GM12891 (cell line): ENCODE measurements at regions not wholly inside any gene's neighbourhood (a gene's known extent, or its start where the extent isn't known, plus 50 kb on each side); places are given as distances from the start of the nearest gene placed in this dataset.

Experiments
- PAX5 ChIP-seq: IDR thresholded peaks from 2 replicates; pipeline ENCODE4 v1.6.1; 2011; ENCODE audit warnings: low read length, moderate library complexity, mild to moderate bottlenecking; ENCODE audit not compliant: insufficient read depth, severe bottlenecking
- POLR2A ChIP-seq: IDR thresholded peaks from 2 replicates; pipeline ENCODE4 v1.6.1; 2011; ENCODE audit warnings: low read depth, low read length, control low read depth
- POLR2AphosphoS5 ChIP-seq: IDR thresholded peaks from 2 replicates; pipeline ENCODE4 v1.6.1; 2011; ENCODE audit warnings: low read depth, low read length, control low read depth
- SPI1 ChIP-seq: IDR thresholded peaks from 2 replicates; pipeline ENCODE4 v1.6.1; 2011; ENCODE audit warnings: low read depth, low read length, control low read depth
- TAF1 ChIP-seq: IDR thresholded peaks from 2 replicates; pipeline ENCODE4 v1.6.1; 2011; ENCODE audit warnings: low read depth, low read length, control low read depth

- TF ChIP-seq POLR2A (no peak), TAF1 (no peak), POLR2AphosphoS5 (no peak), PAX5 (no peak), SPI1 (no peak)
Measured at GRCh38 chr10:2701802-2702201, 365.5 kb upstream of the PFKP start.
